ENCODE measurements at regions not wholly inside any gene's neighbourhood (a gene's known extent, or its start where the extent isn't known, plus 50 kb on each side); places are given as distances from the start of the nearest gene placed in this dataset.

- Histone ChIP-seq H3K9me3 (ENCODE audit: control insufficient read depth in 2 of 2, insufficient read depth in 1 of 2, low read depth in 1 of 2, low read length in 1 of 2) (peaks cover 0 to 2% of the 10 kb centered on the region in 2 donors), H3K36me3 (ENCODE audit: control insufficient read depth in 2 of 2, insufficient read depth in 2 of 2, low read length in 1 of 2) (no peaks in the 10 kb centered on the region), H3K4me3 (ENCODE audit: low read depth in 1 of 2, low read length in 2 of 2) (no peak overlapping the region), H3K4me1 (ENCODE audit: control insufficient read depth in 2 of 2, insufficient read depth in 2 of 2, low read length in 1 of 2) (no peaks in the 10 kb centered on the region), H3K27ac (ENCODE audit: low read depth in 2 of 2, low read length in 1 of 2) (no peak overlapping the region), H3K27me3 (ENCODE audit: control insufficient read depth in 1 of 2, insufficient read depth in 2 of 2, low read length in 2 of 2) (no peaks in the 10 kb centered on the region)
- 79 to 80% methylated on average over 5 of the region's 5 CpGs for WGBS, 2 donors
Observed at GRCh38 chr11:91984033-91984584, 240.5 kb upstream of the FAT3 start.

GRCh38 chr11:91981995-91982394, 242.6 kb upstream of the FAT3 start:
- Histone ChIP-seq H3K4me1 (ENCODE audit: control insufficient read depth in 2 of 2, insufficient read depth in 2 of 2, low read length in 1 of 2) (no peaks in the 10 kb centered on the region), H3K4me3 (ENCODE audit: low read depth in 1 of 2, low read length in 2 of 2) (no peak overlapping the region), H3K9me3 (ENCODE audit: control insufficient read depth in 2 of 2, insufficient read depth in 1 of 2, low read depth in 1 of 2, low read length in 1 of 2) (peaks cover 0 to 2% of the 10 kb centered on the region in 2 donors), H3K36me3 (ENCODE audit: control insufficient read depth in 2 of 2, insufficient read depth in 2 of 2, low read length in 1 of 2) (no peaks in the 10 kb centered on the region), H3K27me3 (ENCODE audit: control insufficient read depth in 1 of 2, insufficient read depth in 2 of 2, low read length in 2 of 2) (no peaks in the 10 kb centered on the region), H3K27ac (ENCODE audit: low read depth in 2 of 2, low read length in 1 of 2) (peak overlapping the region in 1 of 2 donors; percentile 49)
- 13 to 31% methylated on average over 1 of the region's 1 CpG for WGBS, 2 donors

- Histone ChIP-seq H3K9me3 (ENCODE audit: control insufficient read depth in 2 of 2, insufficient read depth in 1 of 2, low read depth in 1 of 2, low read length in 1 of 2) (no peaks in the 10 kb centered on the region), H3K4me3 (ENCODE audit: low read depth in 1 of 2, low read length in 2 of 2) (no peak overlapping the region), H3K27ac (ENCODE audit: low read depth in 2 of 2, low read length in 1 of 2) (no peak overlapping the region), H3K27me3 (ENCODE audit: control insufficient read depth in 1 of 2, insufficient read depth in 2 of 2, low read length in 2 of 2) (no peaks in the 10 kb centered on the region), H3K4me1 (ENCODE audit: control insufficient read depth in 2 of 2, insufficient read depth in 2 of 2, low read length in 1 of 2) (no peaks in the 10 kb centered on the region), H3K36me3 (ENCODE audit: control insufficient read depth in 2 of 2, insufficient read depth in 2 of 2, low read length in 1 of 2) (no peaks in the 10 kb centered on the region)
- 62 to 73% methylated on average over 1 of the region's 1 CpG for WGBS, 2 donors
Observed at GRCh38 chr11:91979775-91980174, 244.8 kb upstream of the FAT3 start.

- Histone ChIP-seq H3K36me3 (ENCODE audit: control insufficient read depth in 2 of 2, insufficient read depth in 2 of 2, low read length in 1 of 2) (no peaks in the 10 kb centered on the region), H3K9me3 (ENCODE audit: control insufficient read depth in 2 of 2, insufficient read depth in 1 of 2, low read depth in 1 of 2, low read length in 1 of 2) (no peaks in the 10 kb centered on the region), H3K4me1 (ENCODE audit: control insufficient read depth in 2 of 2, insufficient read depth in 2 of 2, low read length in 1 of 2) (no peaks in the 10 kb centered on the region), H3K27me3 (ENCODE audit: control insufficient read depth in 1 of 2, insufficient read depth in 2 of 2, low read length in 2 of 2) (no peaks in the 10 kb centered on the region), H3K4me3 (ENCODE audit: low read depth in 1 of 2, low read length in 2 of 2) (no peak overlapping the region), H3K27ac (ENCODE audit: low read depth in 2 of 2, low read length in 1 of 2) (no peak overlapping the region)
- WGBS, 2 donors: 67 to 90% methylated on average over 1 of the region's 1 CpG
Observed at GRCh38 chr11:91978747-91979146, 245.9 kb upstream of the FAT3 start.

- WGBS, 2 donors: 76 to 78% methylated on average over 3 of the region's 3 CpGs
- no peak overlapping the region for H3K27ac ChIP-seq (ENCODE audit: low read depth in 2 of 2, low read length in 1 of 2)
- H3K4me1 ChIP-seq (ENCODE audit: control insufficient read depth in 2 of 2, insufficient read depth in 2 of 2, low read length in 1 of 2): no peaks in the 10 kb centered on the region
- H3K27me3 ChIP-seq (ENCODE audit: control insufficient read depth in 1 of 2, insufficient read depth in 2 of 2, low read length in 2 of 2): no peaks in the 10 kb centered on the region
- H3K4me3 ChIP-seq (ENCODE audit: low read depth in 1 of 2, low read length in 2 of 2): no peak overlapping the region
- H3K36me3 ChIP-seq (ENCODE audit: control insufficient read depth in 2 of 2, insufficient read depth in 2 of 2, low read length in 1 of 2): no peaks in the 10 kb centered on the region
- H3K9me3 ChIP-seq (ENCODE audit: control insufficient read depth in 2 of 2, insufficient read depth in 1 of 2, low read depth in 1 of 2, low read length in 1 of 2): no peaks in the 10 kb centered on the region
Observed at GRCh38 chr11:91972665-91973266, 251.9 kb upstream of the FAT3 start.

GRCh38 chr11:91970624-91971023, 254.0 kb upstream of the FAT3 start:
- H3K4me3 ChIP-seq (ENCODE audit: low read depth in 1 of 2, low read length in 2 of 2): no peak overlapping the region
- H3K27me3 ChIP-seq (ENCODE audit: control insufficient read depth in 1 of 2, insufficient read depth in 2 of 2, low read length in 2 of 2): no peaks in the 10 kb centered on the region
- H3K27ac ChIP-seq (ENCODE audit: low read depth in 2 of 2, low read length in 1 of 2): no peak overlapping the region
- no peaks in the 10 kb centered on the region for H3K4me1 ChIP-seq (ENCODE audit: control insufficient read depth in 2 of 2, insufficient read depth in 2 of 2, low read length in 1 of 2)
- no peaks in the 10 kb centered on the region for H3K9me3 ChIP-seq (ENCODE audit: control insufficient read depth in 2 of 2, insufficient read depth in 1 of 2, low read depth in 1 of 2, low read length in 1 of 2)
- no peaks in the 10 kb centered on the region for H3K36me3 ChIP-seq (ENCODE audit: control insufficient read depth in 2 of 2, insufficient read depth in 2 of 2, low read length in 1 of 2)

- WGBS, 2 donors: 74 to 81% methylated on average over 2 of the region's 2 CpGs
- no peak overlapping the region for H3K27ac ChIP-seq (ENCODE audit: low read depth in 2 of 2, low read length in 1 of 2)
- no peaks in the 10 kb centered on the region for H3K9me3 ChIP-seq (ENCODE audit: control insufficient read depth in 2 of 2, insufficient read depth in 1 of 2, low read depth in 1 of 2, low read length in 1 of 2)
- no peaks in the 10 kb centered on the region for H3K36me3 ChIP-seq (ENCODE audit: control insufficient read depth in 2 of 2, insufficient read depth in 2 of 2, low read length in 1 of 2)
- H3K4me3 ChIP-seq (ENCODE audit: low read depth in 1 of 2, low read length in 2 of 2): no peak overlapping the region
- H3K27me3 ChIP-seq (ENCODE audit: control insufficient read depth in 1 of 2, insufficient read depth in 2 of 2, low read length in 2 of 2): no peaks in the 10 kb centered on the region
- H3K4me1 ChIP-seq (ENCODE audit: control insufficient read depth in 2 of 2, insufficient read depth in 2 of 2, low read length in 1 of 2): no peaks in the 10 kb centered on the region
Observed at GRCh38 chr11:91969486-91969885, 255.1 kb upstream of the FAT3 start.

- Histone ChIP-seq H3K27me3 (ENCODE audit: control insufficient read depth in 1 of 2, insufficient read depth in 2 of 2, low read length in 2 of 2) (no peaks in the 10 kb centered on the region), H3K4me3 (ENCODE audit: low read depth in 1 of 2, low read length in 2 of 2) (no peak overlapping the region), H3K9me3 (ENCODE audit: control insufficient read depth in 2 of 2, insufficient read depth in 1 of 2, low read depth in 1 of 2, low read length in 1 of 2) (no peaks in the 10 kb centered on the region), H3K27ac (ENCODE audit: low read depth in 2 of 2, low read length in 1 of 2) (no peak overlapping the region), H3K36me3 (ENCODE audit: control insufficient read depth in 2 of 2, insufficient read depth in 2 of 2, low read length in 1 of 2) (no peaks in the 10 kb centered on the region), H3K4me1 (ENCODE audit: control insufficient read depth in 2 of 2, insufficient read depth in 2 of 2, low read length in 1 of 2) (no peaks in the 10 kb centered on the region)
- WGBS, 2 donors: 58 to 68% methylated on average over 2 of the region's 2 CpGs
Observed at GRCh38 chr11:91967691-91968045, 256.9 kb upstream of the FAT3 start.

- no peaks in the 10 kb centered on the region for H3K4me1 ChIP-seq (ENCODE audit: control insufficient read depth in 2 of 2, insufficient read depth in 2 of 2, low read length in 1 of 2)
- H3K4me3 ChIP-seq (ENCODE audit: low read depth in 1 of 2, low read length in 2 of 2): no peak overlapping the region
- no peaks in the 10 kb centered on the region for H3K27me3 ChIP-seq (ENCODE audit: control insufficient read depth in 1 of 2, insufficient read depth in 2 of 2, low read length in 2 of 2)
- no peak overlapping the region for H3K27ac ChIP-seq (ENCODE audit: low read depth in 2 of 2, low read length in 1 of 2)
- H3K9me3 ChIP-seq (ENCODE audit: control insufficient read depth in 2 of 2, insufficient read depth in 1 of 2, low read depth in 1 of 2, low read length in 1 of 2): no peaks in the 10 kb centered on the region
- H3K36me3 ChIP-seq (ENCODE audit: control insufficient read depth in 2 of 2, insufficient read depth in 2 of 2, low read length in 1 of 2): no peaks in the 10 kb centered on the region
Observed at GRCh38 chr11:91967026-91967690, 257.5 kb upstream of the FAT3 start.

GRCh38 chr11:91966368-91966767, 258.2 kb upstream of the FAT3 start:
- no peak overlapping the region for H3K4me3 ChIP-seq (ENCODE audit: low read depth in 1 of 2, low read length in 2 of 2)
- WGBS, 2 donors: 78 to 81% methylated on average over 1 of the region's 1 CpG
- H3K27me3 ChIP-seq (ENCODE audit: control insufficient read depth in 1 of 2, insufficient read depth in 2 of 2, low read length in 2 of 2): no peaks in the 10 kb centered on the region
- no peaks in the 10 kb centered on the region for H3K36me3 ChIP-seq (ENCODE audit: control insufficient read depth in 2 of 2, insufficient read depth in 2 of 2, low read length in 1 of 2)
- H3K4me1 ChIP-seq (ENCODE audit: control insufficient read depth in 2 of 2, insufficient read depth in 2 of 2, low read length in 1 of 2): no peaks in the 10 kb centered on the region
- H3K9me3 ChIP-seq (ENCODE audit: control insufficient read depth in 2 of 2, insufficient read depth in 1 of 2, low read depth in 1 of 2, low read length in 1 of 2): no peaks in the 10 kb centered on the region
- no peak overlapping the region for H3K27ac ChIP-seq (ENCODE audit: low read depth in 2 of 2, low read length in 1 of 2)

Measured in esophagus (tissue), 2 donors.